Activated T-helper 2 cell treated with anti-CD3 and anti-CD28 coated beads, Interferon-gamma antibody, Interleukin-2, Interleukin-4, amounts not matched to agents 10 μg/mL and 5 μg/mL and 100 μg/mL, durations not matched to agents 14 hours and 24 hours and 36 hours (primary cell): ENCODE measurements at regions not wholly inside any gene's neighbourhood (a gene's known extent, or its start where the extent isn't known, plus 50 kb on each side); places are given as distances from the start of the nearest gene placed in this dataset.

Experiments
- DNase-seq: peaks from one replicate; pipeline ENCODE4 v3.0.0; 2021; ENCODE audit warnings: low spot score
- H3K27ac Mint-ChIP-seq: one replicate; pipeline ENCODE4 v1.8.0; 2021; ENCODE audit warnings: mixed read lengths
- H3K27me3 Mint-ChIP-seq: one replicate; pipeline ENCODE4 v1.8.0; 2021; ENCODE audit warnings: low read depth, mixed read lengths
- H3K36me3 Mint-ChIP-seq: one replicate; pipeline ENCODE4 v1.8.0; 2021; ENCODE audit warnings: low read depth, mixed read lengths
- H3K4me1 Mint-ChIP-seq: one replicate; pipeline ENCODE4 v1.8.0; 2021; ENCODE audit warnings: low read depth, mixed read lengths
- H3K4me3 Mint-ChIP-seq: one replicate; pipeline ENCODE4 v1.8.0; 2021; ENCODE audit warnings: low read depth, mild to moderate bottlenecking, moderate library complexity, mixed read lengths
- H3K9me3 Mint-ChIP-seq: one replicate; pipeline ENCODE4 v1.8.0; 2021; ENCODE audit warnings: mixed read lengths
- intact Hi-C: fragments of 100-400 bp; cut with micrococcal nuclease; formaldehyde crosslinking; loops from one replicate; pipeline ENCODE4 v1.15.1; 2023

- no peak overlapping the region for H3K27ac Mint-ChIP-seq
- no peaks in the 10 kb centered on the region for H3K4me1 Mint-ChIP-seq
- intact Hi-C loops, result no loop called here
- DNase-seq, result no peak
- no peak overlapping the region for H3K4me3 Mint-ChIP-seq
- no peaks in the 10 kb centered on the region for H3K36me3 Mint-ChIP-seq
- no peaks in the 10 kb centered on the region for H3K27me3 Mint-ChIP-seq
- H3K9me3 Mint-ChIP-seq, result no peaks in the 10 kb centered on the region
Measured at GRCh38 chr4:24006269-24006668, 116.4 kb upstream of the PPARGC1A start.

GRCh38 chr4:24003926-24004325 lies 114.1 kb upstream of the PPARGC1A start:
- intact Hi-C loops, result no loop called here
- H3K27me3 Mint-ChIP-seq, result no peaks in the 10 kb centered on the region
- no peaks in the 10 kb centered on the region for H3K4me1 Mint-ChIP-seq
- no peak overlapping the region for H3K4me3 Mint-ChIP-seq
- DNase-seq, result no peak
- H3K9me3 Mint-ChIP-seq, result no peaks in the 10 kb centered on the region
- H3K36me3 Mint-ChIP-seq, result no peaks in the 10 kb centered on the region
- H3K27ac Mint-ChIP-seq, result no peak overlapping the region

GRCh38 chr4:24003496-24003895 lies 113.6 kb upstream of the PPARGC1A start:
- Mint-ChIP-seq H3K4me3 (no peak overlapping the region), H3K27me3 (no peaks in the 10 kb centered on the region), H3K4me1 (no peaks in the 10 kb centered on the region), H3K27ac (no peak overlapping the region), H3K9me3 (no peaks in the 10 kb centered on the region), H3K36me3 (no peaks in the 10 kb centered on the region)
- intact Hi-C loops, result no loop called here
- DNase-seq, result no peak

- no peak overlapping the region for H3K27ac Mint-ChIP-seq
- H3K9me3 Mint-ChIP-seq, result no peaks in the 10 kb centered on the region
- no peaks in the 10 kb centered on the region for H3K36me3 Mint-ChIP-seq
- no peak for DNase-seq
- H3K4me1 Mint-ChIP-seq, result no peaks in the 10 kb centered on the region
- intact Hi-C loops, result no loop called here
- H3K27me3 Mint-ChIP-seq, result no peaks in the 10 kb centered on the region
- no peak overlapping the region for H3K4me3 Mint-ChIP-seq
Measured at GRCh38 chr4:24002330-24002966, 112.6 kb upstream of the PPARGC1A start.

GRCh38 chr4:24001486-24002329 lies 111.9 kb upstream of the PPARGC1A start:
- no peaks in the 10 kb centered on the region for H3K4me1 Mint-ChIP-seq
- H3K27ac Mint-ChIP-seq, result no peak overlapping the region
- H3K36me3 Mint-ChIP-seq, result no peaks in the 10 kb centered on the region
- H3K9me3 Mint-ChIP-seq, result no peaks in the 10 kb centered on the region
- intact Hi-C loops, result no loop called here
- no peaks in the 10 kb centered on the region for H3K27me3 Mint-ChIP-seq
- no peak for DNase-seq
- H3K4me3 Mint-ChIP-seq, result no peak overlapping the region

GRCh38 chr4:24000470-24000831 lies 110.6 kb upstream of the PPARGC1A start:
- Mint-ChIP-seq H3K4me3 (no peak overlapping the region), H3K4me1 (no peaks in the 10 kb centered on the region), H3K27me3 (no peaks in the 10 kb centered on the region), H3K9me3 (no peaks in the 10 kb centered on the region), H3K36me3 (no peaks in the 10 kb centered on the region), H3K27ac (no peak overlapping the region)
- intact Hi-C loops, result no loop called here
- no peak for DNase-seq

GRCh38 chr4:23999714-24000469 lies 110.0 kb upstream of the PPARGC1A start:
- intact Hi-C loops, result no loop called here
- Mint-ChIP-seq H3K4me3 (no peak overlapping the region), H3K36me3 (no peaks in the 10 kb centered on the region), H3K27ac (no peak overlapping the region), H3K27me3 (no peaks in the 10 kb centered on the region), H3K4me1 (no peaks in the 10 kb centered on the region), H3K9me3 (no peaks in the 10 kb centered on the region)
- DNase-seq, result no peak

- no peak overlapping the region for H3K27ac Mint-ChIP-seq
- H3K9me3 Mint-ChIP-seq, result no peaks in the 10 kb centered on the region
- no peaks in the 10 kb centered on the region for H3K4me1 Mint-ChIP-seq
- H3K4me3 Mint-ChIP-seq, result no peak overlapping the region
- DNase-seq, result no peak
- H3K36me3 Mint-ChIP-seq, result no peaks in the 10 kb centered on the region
- intact Hi-C loops, result no loop called here
- no peaks in the 10 kb centered on the region for H3K27me3 Mint-ChIP-seq
Measured at GRCh38 chr4:23993373-23993772, 103.5 kb upstream of the PPARGC1A start.

GRCh38 chr4:23991444-23991843 lies 101.6 kb upstream of the PPARGC1A start:
- H3K27me3 Mint-ChIP-seq, result no peaks in the 10 kb centered on the region
- no peak overlapping the region for H3K27ac Mint-ChIP-seq
- H3K36me3 Mint-ChIP-seq, result no peaks in the 10 kb centered on the region
- no peaks in the 10 kb centered on the region for H3K9me3 Mint-ChIP-seq
- intact Hi-C loops, result no loop called here
- no peak overlapping the region for H3K4me3 Mint-ChIP-seq
- DNase-seq, result no peak
- no peaks in the 10 kb centered on the region for H3K4me1 Mint-ChIP-seq

GRCh38 chr4:23986270-23986669 lies 96.4 kb upstream of the PPARGC1A start:
- intact Hi-C loops, result no loop called here
- Mint-ChIP-seq H3K9me3 (no peaks in the 10 kb centered on the region), H3K4me3 (no peak overlapping the region), H3K27ac (no peak overlapping the region), H3K36me3 (no peaks in the 10 kb centered on the region), H3K4me1 (no peaks in the 10 kb centered on the region), H3K27me3 (no peaks in the 10 kb centered on the region)
- no peak for DNase-seq

GRCh38 chr4:23981328-23981727 lies 91.5 kb upstream of the PPARGC1A start:
- Mint-ChIP-seq H3K9me3 (no peaks in the 10 kb centered on the region), H3K4me3 (no peak overlapping the region), H3K36me3 (no peaks in the 10 kb centered on the region), H3K27ac (no peak overlapping the region), H3K27me3 (no peaks in the 10 kb centered on the region), H3K4me1 (no peaks in the 10 kb centered on the region)
- DNase-seq, result no peak
- intact Hi-C loops, result no loop called here

GRCh38 chr4:23979534-23979933 lies 89.7 kb upstream of the PPARGC1A start:
- Mint-ChIP-seq H3K27me3 (no peaks in the 10 kb centered on the region), H3K27ac (no peak overlapping the region), H3K4me1 (no peaks in the 10 kb centered on the region), H3K36me3 (no peaks in the 10 kb centered on the region), H3K9me3 (no peaks in the 10 kb centered on the region), H3K4me3 (no peak overlapping the region)
- DNase-seq, result no peak
- intact Hi-C loops, result no loop called here

- Mint-ChIP-seq H3K4me1 (no peaks in the 10 kb centered on the region), H3K27me3 (no peaks in the 10 kb centered on the region), H3K4me3 (no peak overlapping the region), H3K36me3 (no peaks in the 10 kb centered on the region), H3K9me3 (no peaks in the 10 kb centered on the region), H3K27ac (no peak overlapping the region)
- intact Hi-C loops, result no loop called here
- DNase-seq, result no peak
Measured at GRCh38 chr4:23978002-23978401, 88.2 kb upstream of the PPARGC1A start.
